ENCODE measurements at regions not wholly inside any gene's neighbourhood (a gene's known extent, or its start where the extent isn't known, plus 50 kb on each side); places are given as distances from the start of the nearest gene placed in this dataset.
"Not testable (repeated sequence)": the region's sequence is repeated elsewhere in the genome, so short reads cannot be mapped to it uniquely, and the experiment has no call there.

DNA sequence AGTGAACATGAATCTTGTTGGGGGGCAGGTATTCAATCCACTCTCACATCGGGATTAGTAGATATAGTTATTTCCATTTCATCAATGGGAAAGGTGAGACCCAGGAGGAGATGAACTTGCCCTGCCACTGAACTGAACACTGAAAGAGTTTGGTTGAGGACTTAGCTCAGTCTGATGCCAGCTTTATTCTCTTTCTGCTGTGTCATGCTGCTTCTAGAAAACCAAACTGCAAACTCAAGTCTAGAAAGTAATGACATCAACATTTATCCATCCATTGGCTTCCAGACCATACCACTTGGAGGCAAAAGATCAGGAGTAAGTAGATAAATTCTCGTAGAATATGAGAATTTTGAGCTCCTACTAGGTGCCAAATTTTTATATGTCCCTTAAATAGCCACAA, 288.0 kb upstream of the CTNNB1 start:
- DNase-seq: no peak

DNA sequence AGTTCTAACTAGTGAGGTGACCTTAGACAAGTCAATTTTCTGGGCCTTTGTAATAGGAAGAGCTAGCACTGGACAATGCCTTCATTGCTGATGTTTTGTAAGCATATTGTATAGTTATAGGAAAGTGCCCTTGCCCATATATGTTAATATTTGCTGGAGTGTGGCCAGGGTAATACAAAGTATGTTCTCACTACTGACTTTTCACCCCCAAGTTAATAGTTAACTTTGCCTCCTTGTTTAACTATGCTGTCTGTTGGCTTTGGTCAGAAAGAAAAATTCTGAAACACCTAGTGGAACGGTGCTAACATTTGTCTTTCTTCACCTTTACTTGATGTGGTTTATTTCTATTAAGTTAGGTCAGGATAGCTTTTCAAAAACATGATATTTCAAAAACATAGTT, 287.4 kb upstream of the CTNNB1 start:
- DNase-seq: no peak

DNA sequence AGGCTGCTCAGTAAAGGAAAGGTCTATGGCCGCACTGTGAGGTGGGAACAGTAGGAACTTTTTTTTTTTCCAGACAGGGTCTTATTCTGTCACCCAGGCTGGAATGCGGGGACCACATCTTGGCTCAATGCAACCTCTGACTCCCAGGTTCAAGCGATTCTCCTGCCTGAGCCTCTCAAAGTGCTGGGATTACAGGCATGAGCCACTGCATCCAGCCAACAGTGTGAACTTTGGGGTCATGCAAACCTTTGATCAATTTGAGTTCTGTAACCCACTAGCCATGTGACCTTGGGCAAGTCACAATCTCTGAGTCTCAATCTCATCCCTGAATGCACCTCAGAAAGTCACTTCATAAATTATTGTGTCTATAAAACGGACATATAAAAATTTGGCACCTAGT, 286.8 kb upstream of the CTNNB1 start:
- no peak for DNase-seq

DNA sequence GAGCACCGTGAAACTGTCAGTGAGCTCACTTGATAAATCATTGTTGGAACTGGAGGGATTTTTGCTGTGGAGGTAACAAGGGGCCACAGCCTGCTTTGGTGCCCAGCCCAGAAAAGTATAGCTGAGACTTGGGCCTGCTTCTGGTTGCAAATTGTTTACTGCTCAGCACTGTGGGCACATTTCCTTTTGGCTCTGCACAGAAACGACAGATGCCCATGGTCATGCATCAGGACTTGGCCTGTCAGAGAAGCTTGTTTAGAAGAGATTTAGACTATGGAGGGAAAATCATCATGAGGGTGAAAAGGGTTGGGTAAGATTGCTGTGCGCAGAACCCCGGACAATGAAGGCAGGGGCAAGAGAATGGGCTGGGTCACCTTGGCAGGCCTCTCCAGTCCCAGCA, 286.1 kb upstream of the CTNNB1 start:
- peak; percentile 37 to 69 for DNase-seq

DNA sequence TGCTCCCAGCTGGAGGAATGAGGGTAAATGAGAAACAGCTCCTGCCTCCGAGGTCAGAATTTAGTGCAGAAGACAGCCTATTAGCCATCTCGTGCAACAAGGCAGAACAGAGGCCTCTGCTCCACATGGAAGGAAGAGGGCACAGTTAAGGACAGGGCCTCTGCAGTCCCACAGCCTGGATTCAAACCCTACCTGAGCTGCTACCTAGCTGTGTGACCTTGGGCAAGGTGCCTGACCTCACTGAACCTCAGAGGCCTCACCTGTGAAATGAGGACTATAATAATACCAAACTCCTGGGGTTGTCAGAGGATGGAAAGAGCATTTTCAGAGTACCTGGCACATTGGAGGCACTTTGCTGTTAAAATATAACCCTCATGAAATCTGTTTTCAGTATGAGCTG, 285.7 kb upstream of the CTNNB1 start:
- no peak for DNase-seq

DNA sequence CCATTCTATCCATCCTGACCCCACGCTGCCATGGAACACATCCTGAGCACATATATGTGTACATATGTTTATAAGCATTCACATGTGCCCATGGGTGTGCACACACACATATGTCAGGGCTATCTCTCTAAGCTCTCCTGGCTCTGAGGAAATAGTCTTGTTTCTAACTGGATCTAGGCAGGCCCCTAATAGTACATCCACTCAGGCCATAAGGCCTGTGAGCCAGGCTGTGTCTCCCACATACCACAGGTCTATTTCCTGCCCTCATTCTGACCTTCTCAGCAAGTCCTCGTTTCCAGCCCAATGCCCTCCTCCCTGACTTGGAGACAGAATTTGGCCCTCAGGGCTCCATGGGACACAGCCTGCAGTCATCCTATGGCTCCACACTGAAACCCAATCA, 284.8 kb upstream of the CTNNB1 start:
- DNase-seq: no peak

DNA sequence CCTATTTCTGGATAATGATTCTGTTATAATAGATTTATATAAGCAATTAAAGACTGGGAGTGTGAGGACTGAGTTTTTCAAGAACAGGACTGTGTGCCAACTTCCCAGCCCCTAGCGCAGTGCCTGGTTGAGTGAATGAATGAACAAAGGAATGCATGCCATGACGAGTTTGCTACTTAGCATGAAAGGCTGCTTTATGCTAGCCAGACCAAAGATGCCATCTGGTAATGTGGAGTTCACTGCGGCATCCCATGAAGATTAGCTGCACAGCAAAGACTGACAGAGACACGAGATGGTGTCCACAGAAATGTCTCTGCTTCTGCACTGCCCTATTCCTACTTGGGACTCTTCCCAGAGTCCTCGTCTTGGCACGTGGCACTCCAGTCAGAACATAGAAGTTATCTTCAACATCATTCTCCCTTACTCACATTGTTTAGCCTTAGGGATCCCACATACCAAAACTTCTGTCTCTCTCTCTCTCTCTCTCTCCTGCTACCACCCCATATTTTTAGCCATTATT, 283.9 kb upstream of the CTNNB1 start:
- peak in 1 of 2 experiments; percentile 1 for DNase-seq

DNA sequence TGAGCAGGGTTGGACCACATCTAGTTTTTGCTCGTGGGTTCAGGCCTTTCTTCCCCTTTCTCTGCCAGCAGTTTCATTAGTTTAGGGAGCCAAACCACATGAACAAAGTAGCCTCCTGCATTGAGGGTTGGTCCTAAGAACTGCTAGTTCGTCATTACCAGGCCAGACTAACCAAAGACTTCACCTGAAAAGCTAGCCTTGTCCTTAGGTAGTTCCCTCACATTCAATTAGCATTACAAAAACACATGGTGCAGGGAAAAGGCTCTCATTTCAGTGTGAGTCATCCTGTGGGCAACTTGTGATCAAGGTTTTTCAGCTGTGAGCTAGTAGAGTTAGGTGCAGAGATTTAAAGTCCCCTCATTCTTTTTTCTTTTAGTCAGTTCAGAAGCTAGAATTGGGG, 279.3 kb upstream of the CTNNB1 start:
- DNase-seq: no peak

DNA sequence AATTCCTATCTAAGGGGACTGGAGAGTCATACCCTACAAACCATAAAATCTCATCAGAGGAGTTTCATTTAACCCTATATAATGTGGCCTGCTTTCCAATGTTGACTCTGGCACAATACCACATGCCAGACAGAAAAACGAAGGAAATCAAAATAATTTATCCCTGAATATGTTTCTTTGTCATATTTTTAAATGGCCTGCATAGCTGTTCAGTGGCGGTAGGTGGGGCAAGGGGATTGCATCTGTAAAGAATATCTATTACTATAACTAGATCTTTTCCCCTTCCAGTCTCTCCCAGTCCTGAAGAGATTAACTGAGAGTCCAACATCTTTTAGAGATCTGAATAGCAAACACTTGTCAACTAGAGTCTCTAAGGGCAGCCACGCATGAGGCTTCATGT, 278.1 kb upstream of the CTNNB1 start:
- no peak for DNase-seq

DNA sequence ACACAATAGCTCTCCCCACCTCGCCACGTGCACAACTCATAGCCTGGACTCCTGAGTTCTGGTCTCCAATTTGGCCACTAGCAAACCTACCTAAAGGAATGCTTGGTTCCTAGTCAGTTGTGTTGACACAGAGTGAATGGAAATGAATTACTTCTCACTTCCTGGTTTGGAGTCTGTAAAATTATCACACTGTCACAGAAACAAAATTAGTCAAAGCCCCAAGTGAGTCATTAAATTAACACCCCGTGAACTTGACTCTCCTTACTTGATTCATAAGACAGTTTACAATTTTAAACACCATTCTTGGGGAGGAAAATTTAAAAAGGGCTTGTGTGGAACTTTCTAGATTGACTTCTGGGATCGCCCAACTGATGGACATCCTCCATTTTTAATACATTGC, 276.2 kb upstream of the CTNNB1 start:
- no peak for DNase-seq

DNA sequence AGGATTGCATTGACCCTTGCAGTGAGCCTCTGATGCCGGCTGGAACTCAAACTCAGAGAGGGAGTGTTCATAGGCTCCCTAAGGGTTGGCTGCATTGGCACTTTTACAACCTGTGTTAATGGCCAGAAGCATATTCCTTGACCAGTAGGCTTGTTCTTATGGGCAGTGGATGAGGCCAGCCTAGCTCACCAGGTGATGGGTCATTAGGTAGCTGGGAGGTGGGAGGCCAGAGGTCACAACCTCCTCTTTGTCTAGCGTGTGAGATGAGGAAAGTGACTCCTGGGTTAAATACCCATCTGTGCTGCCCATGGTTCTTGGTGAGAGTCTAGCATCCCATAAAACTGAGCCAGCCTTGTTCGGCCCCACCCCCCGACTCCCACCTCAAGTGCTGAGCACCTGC, 275.7 kb upstream of the CTNNB1 start:
- DNase-seq: no peak

DNA sequence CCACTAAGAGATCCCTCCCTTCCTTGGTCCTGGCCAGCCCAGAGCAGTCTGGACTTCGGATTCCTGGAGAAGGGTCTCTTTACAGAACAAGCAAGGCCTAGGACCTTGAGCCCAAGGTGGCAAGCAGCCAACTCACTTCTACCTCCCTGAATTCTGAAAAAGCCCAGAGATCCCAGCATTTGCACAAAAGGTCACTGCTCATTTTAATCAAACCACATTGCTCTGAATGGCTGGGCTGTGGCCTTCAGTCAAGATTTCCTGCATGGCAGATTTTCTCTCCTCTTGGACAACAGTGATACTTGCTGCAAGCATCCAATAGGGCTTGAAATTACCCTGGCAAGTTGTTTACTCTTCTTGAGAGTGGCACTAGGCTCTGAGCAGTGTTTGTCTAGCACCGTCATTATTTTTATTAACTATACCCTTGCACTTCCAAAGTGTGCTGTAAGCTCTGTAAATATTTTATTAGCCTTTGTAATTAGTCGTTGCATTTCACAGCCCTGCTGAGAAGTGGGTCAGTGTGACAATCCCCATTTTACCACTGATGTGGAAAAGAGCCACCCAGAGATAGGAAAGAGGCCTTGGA, 274.7 kb upstream of the CTNNB1 start:
- no peak for DNase-seq

DNA sequence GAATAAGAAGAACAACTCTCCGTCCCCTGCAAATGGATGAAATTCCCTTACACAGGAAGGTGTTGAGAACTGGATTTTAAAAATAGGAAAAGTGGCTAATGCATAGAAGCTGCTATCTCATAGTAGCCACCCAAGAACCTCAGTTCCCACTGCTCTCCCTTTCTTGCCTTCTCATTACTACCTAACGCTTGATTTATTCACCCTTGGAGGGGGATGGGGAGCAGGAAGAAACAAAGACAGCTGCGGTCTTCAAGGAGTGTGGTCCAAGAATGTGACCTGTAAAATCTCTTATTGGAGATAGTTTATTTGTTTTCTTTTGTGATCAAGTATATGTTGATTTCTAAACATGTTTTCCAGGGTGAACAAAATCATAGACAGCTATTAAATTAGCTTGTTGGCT, 274.1 kb upstream of the CTNNB1 start:
- no peak for DNase-seq

DNA sequence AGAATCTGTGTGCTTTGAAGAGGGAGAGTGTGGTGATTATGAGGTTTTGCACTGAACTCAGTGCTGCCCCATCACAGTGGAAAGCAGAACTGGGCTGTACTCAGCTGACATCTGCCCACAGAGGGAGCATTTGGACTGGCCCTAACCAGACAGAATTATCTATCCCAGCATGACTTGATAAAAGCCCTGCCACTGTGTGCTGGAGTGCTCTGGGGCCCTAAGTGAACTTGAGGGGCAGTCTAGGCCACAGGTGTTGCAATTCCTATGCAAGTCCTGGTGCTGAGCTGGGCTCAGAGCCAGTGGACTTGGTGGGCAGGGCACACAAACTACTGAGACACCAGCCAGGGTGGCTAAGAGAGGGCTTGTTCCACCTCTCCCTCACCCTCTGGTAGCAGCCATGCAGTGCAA, 269.2 kb upstream of the CTNNB1 start:
- DNase-seq: no peak

DNA sequence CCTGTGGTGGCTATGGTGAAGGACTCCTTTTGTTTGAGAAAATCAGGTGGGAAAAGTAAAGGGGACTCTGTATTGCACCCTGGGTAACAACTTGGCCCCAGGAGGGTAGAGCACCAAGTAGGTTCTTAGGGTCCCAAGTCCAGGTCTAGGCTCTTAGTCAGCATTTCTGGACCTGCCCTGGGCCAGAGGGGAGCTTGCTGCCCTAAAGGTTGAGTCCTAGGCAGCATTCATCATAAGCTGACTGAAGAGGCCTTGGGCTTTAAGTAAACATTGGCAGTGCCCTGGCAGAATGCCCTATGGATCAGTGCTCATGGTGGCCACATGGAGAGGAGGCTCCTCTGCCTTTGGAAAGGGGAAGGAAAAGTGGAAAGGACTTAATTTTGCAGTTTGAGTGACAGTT, 268.5 kb upstream of the CTNNB1 start:
- DNase-seq: no peak

DNA sequence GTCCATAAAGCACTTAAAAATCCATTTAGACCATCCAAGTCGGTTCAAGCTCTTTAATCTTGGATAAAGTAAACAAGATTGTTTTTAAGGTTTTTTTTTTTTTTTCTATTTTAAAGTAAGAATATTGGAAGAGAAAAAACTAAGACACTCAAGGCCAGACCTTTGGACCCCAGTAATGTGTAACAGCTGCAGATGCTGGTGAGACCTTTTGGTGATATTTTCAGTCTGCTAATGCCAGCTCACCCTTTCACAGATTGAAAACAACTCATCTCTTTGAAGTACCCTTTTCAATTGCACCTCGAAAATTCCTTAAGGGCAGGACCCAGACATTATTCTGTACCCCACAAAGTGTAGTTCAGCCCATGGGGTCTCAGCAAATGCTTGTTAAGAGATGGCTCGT, 260.7 kb upstream of the CTNNB1 start:
- DNase-seq: no peak

DNA sequence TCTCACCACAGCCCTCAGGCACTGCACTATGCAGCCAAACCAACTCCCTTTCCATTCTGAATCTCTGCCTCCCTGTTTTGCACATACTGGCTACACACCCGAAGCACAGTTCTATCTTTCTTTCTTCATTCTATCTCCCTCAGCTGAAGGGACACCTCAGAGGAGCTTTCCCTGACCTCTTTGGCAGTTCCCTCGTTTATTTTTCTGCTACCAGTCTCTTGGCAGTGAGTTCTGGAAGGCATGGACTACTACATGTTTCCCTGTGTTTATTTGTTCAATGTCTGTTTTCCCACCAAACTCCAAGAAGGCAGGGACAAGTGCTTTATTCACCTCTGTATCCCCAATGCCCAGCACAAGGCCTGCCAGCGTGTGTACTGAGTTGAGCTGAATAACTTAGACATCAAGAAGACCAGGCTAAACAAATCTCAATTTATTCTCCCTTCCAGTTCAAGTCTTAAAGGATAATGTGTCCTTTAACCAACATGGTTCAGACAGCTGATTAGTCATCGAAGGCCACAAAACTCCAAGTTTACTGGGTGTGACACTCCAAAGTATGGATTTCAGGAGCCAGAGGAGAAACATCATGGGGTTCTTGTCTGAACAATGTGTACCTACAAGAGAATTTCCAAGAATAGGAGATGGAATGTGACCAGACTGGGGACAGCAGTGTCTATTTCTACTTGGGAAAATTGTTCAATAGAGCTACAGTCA, 260.1 kb upstream of the CTNNB1 start:
- no peak for DNase-seq

DNA sequence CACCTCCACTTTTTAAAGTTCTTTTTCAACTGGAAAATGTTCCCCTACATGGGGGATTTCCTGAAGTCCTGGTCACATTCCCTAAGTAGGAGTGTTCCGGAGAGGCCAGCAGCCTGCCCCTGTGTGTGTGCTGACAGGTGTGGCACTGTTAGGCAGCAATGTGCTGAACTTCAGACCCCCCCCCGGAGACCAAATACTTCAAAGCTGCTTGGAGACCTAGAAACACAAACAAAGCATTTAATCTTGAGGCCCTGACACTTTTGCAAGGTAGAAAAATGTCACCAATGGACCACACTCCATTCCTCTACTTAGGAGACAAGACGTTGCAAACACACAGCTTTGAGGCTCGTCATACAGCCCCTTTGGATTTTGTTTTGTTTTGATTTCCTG, 259.6 kb upstream of the CTNNB1 start:
- no peak for DNase-seq

DNA sequence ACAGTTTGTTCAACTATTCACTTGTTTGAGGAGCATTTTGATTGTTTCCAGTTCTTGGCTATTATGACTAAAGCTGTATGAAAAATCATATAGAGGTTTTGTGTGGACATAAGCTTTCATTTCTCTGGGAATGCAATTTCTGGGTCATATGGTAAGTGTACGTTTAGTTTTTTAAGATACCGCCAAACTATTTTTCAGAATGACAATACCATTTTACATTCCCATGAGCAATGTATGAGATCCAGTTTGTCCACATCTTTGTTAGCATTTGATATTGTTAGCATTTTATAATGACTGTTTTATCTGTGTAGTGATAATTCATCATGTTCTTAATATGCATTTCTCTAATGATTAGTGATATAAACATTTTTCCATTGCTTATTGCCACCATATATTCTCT, 258.7 kb upstream of the CTNNB1 start:
- no peak for DNase-seq

DNA sequence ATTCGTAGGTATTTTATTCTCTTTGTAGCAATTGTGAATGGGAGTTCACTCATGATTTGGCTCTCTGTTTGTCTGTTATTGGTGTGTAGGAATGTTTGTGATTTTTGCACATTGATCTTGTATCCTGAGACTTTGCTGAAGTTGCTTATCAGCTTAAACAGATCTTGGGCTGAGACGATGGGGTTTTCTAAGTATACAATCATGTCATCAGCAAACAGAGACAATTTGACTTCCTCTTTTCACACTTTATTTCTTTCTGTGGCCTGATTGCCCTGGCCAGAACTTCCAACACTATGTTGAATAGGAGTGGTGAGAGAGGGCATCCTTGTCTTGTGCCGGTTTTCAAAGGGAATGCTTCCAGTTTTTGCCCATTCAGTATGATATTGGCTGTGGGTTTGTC, 252.3 kb upstream of the CTNNB1 start:
- not testable (repeated sequence) for DNase-seq

DNA sequence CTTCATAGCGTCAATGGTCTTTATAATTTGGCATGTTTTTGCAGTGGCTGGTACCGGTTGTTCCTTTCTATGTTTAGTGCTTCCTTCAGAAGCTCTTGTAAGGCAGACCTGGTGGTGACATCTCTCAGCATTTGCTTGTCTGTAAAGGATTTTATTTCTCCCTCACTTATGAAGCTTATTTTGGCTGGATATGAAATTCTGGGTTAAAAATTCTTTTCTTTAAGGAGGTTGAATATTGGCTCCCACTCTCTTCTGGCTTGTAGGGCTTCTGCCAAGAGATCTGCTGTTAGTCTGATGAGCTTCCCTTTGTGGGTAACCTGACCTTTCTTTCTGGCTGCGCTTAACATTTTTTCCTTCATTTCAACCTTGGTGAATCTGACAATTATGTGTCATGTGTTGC, 250.0 kb upstream of the CTNNB1 start:
- not testable (repeated sequence) for DNase-seq

DNA sequence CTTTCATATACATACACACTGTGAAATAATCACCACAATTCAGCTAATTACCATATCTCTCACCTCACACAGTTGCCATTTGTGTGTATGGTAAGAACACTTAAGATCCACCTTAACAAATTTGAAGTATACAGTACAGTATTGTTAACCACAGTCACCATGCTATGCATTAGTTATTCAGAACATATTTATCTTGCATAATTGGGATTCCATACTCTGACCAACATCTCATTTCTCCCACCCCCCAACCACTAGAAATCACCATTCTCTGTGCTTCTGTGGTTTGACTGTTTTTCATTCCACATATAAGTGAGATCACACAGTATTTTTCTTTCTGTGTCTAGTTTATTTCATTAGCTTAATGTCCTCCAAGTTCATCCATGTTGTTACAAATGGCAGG, 247.7 kb upstream of the CTNNB1 start:
- no peak for DNase-seq

DNA sequence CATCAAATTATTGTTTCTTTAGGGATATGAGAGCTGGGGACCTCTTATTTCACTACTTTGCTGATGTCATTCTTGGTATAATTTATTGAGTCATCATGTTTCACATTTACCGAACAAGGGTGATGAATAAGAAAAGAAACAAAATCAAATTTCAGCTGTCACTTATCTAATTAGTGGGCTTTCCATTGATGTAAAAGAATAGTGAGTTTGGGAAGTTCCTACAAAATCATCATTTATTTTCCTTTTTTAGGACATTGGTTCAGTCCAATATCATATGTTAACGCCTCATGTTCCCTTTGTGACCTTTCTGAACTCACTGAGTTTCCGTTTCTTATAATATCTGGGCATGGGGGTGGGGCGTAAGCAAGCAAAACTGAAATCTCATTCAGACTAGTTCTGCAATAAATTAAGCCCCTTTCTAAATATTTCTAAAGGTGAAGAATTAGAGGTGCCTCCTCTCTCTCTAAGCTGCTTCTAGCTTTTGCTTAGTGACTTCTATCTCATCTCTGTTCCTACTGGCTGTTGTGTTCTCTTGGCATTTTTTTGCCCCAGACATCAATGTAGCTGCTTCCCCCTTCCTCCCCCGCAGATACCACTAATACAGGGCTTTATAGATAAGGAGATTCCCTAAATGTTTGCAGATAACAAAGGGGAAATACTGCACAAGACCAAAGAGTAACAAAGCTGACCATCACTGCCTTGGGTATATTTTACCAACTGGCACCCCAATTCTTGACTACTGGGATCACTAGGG, 238.0 kb upstream of the CTNNB1 start:
- DNase-seq: no peak

DNA sequence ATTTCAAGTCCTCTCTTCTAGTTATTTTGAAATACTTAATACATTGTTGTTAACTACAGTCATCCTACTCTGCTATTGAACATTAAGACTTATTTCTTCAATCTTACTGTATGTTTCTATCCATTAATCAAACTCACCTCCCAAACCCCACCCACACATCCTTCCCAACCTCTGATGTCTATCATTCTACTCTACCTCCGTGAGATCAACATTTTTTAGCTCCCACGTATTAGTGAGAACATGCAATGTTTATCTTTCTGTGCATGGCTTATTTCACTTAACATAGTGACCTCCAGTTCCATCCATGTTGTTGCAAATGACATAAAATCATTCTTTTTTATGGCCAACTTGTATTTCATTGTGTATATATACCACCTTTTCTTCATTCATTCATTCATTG, 236.6 kb upstream of the CTNNB1 start:
- DNase-seq: no peak
